ENCODE measurements at regions not wholly inside any gene's neighbourhood (a gene's known extent, or its start where the extent isn't known, plus 50 kb on each side); places are given as distances from the start of the nearest gene placed in this dataset.
"Not testable (repeated sequence)": the region's sequence is repeated elsewhere in the genome, so short reads cannot be mapped to it uniquely, and the experiment has no call there.

GRCh38 chr11:39462506-39462905 is 1996.9 kb downstream of the LRRC4C start:
- DNase-seq (ENCODE audit: low read depth in 2 of 2), result no peak

- no peak for DNase-seq (ENCODE audit: low read depth in 2 of 2)
Observed at GRCh38 chr11:39461066-39461465, 1998.4 kb downstream of the LRRC4C start.

GRCh38 chr11:39459606-39460005 is 1999.8 kb downstream of the LRRC4C start:
- no peak for DNase-seq (ENCODE audit: low read depth in 2 of 2)

- no peak for DNase-seq (ENCODE audit: low read depth in 2 of 2)
Observed at GRCh38 chr11:39458481-39458880, 2001.0 kb downstream of the LRRC4C start.

- no peak for DNase-seq (ENCODE audit: low read depth in 2 of 2)
Observed at GRCh38 chr11:39443424-39444022, 2015.9 kb downstream of the LRRC4C start.

- DNase-seq (ENCODE audit: low read depth in 2 of 2), result no peak
Observed at GRCh38 chr11:39442177-39442576, 2017.3 kb downstream of the LRRC4C start.

GRCh38 chr11:39435641-39436040 is 2023.8 kb downstream of the LRRC4C start:
- DNase-seq (ENCODE audit: low read depth in 2 of 2), result no peak

- DNase-seq (ENCODE audit: low read depth in 2 of 2), result no peak
Observed at GRCh38 chr11:39434466-39434865, 2025.0 kb downstream of the LRRC4C start.

- DNase-seq (ENCODE audit: low read depth in 2 of 2), result no peak
Observed at GRCh38 chr11:39432929-39433328, 2026.5 kb downstream of the LRRC4C start.

GRCh38 chr11:39425226-39425625 is 2034.2 kb downstream of the LRRC4C start:
- no peak for DNase-seq (ENCODE audit: low read depth in 2 of 2)

GRCh38 chr11:39412117-39412516 is 2047.3 kb downstream of the LRRC4C start:
- no peak for DNase-seq (ENCODE audit: low read depth in 2 of 2)

GRCh38 chr11:39385911-39386310 is 2073.5 kb downstream of the LRRC4C start:
- DNase-seq (ENCODE audit: low read depth in 2 of 2), result no peak

- DNase-seq (ENCODE audit: low read depth in 2 of 2), result no peak
Observed at GRCh38 chr11:39374963-39375698, 2084.3 kb downstream of the LRRC4C start.

- DNase-seq (ENCODE audit: low read depth in 2 of 2), result no peak
Observed at GRCh38 chr11:39367534-39367933, 2091.9 kb downstream of the LRRC4C start.

GRCh38 chr11:39365809-39366436 is 2093.5 kb downstream of the LRRC4C start:
- DNase-seq (ENCODE audit: low read depth in 2 of 2), result peak; percentile 2 to 6

GRCh38 chr11:39363571-39363970 is 2095.9 kb downstream of the LRRC4C start:
- DNase-seq (ENCODE audit: low read depth in 2 of 2), result no peak

- DNase-seq (ENCODE audit: low read depth in 2 of 2), result no peak
Observed at GRCh38 chr11:39361557-39361956, 2097.9 kb downstream of the LRRC4C start.

- no peak for DNase-seq (ENCODE audit: low read depth in 2 of 2)
Observed at GRCh38 chr11:39345834-39346442, 2113.5 kb downstream of the LRRC4C start.

GRCh38 chr11:39341461-39341860 is 2118.0 kb downstream of the LRRC4C start:
- no peak for DNase-seq (ENCODE audit: low read depth in 2 of 2)

- DNase-seq (ENCODE audit: low read depth in 2 of 2), result not testable (repeated sequence)
Observed at GRCh38 chr11:39333006-39333405, 2126.4 kb downstream of the LRRC4C start.

- no peak for DNase-seq (ENCODE audit: low read depth in 2 of 2)
Observed at GRCh38 chr11:39327302-39327701, 2132.2 kb downstream of the LRRC4C start.

GRCh38 chr11:39311888-39312287 is 2147.6 kb downstream of the LRRC4C start:
- not testable (repeated sequence) for DNase-seq (ENCODE audit: low read depth in 2 of 2)

- no peak for DNase-seq (ENCODE audit: low read depth in 2 of 2)
Observed at GRCh38 chr11:39304586-39304985, 2154.9 kb downstream of the LRRC4C start.
